ENCODE measurements at regions not wholly inside any gene's neighbourhood (a gene's known extent, or its start where the extent isn't known, plus 50 kb on each side); places are given as distances from the start of the nearest gene placed in this dataset.

DNA sequence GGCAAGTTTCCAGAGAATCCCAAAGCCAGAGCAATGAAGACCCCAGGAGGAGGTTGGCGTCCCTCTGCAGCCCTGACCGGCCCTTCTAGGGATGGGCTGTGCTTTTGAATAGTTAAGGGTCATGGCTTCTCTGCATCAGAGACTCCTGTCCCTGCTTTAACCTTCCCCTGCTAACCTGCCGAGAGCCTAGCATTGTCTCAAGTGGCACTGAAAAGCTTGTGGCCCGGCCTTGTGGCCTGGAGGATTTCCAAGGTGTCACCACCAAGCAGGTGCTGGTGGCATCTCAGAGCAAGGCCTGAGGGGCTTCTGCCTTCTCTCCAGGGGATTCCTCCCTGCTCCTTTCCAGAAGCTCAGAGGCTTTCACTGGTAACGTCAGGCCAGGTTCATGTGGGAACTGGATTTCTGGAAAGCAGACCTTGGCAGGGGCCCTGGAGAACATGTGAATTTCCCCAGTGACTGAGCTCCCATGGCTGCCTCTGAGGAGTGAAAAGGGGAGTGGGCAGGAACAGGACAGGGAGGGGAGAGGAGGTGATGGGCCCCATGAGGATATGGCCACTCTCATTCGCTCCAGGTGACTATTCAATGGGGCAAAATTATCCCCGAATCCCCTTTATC, 409.9 kb downstream of the PTPRU start:
- peak in 1 of 2 donors; percentile 2 for DNase-seq
- no peak overlapping the region for H3K27ac ChIP-seq
- H3K9me3 ChIP-seq: no peaks in the 10 kb centered on the region
- no peak overlapping the region for H3K4me3 ChIP-seq
- no peak for ATAC-seq (ENCODE audit: low FRiP score in 2 of 2)
- H3K4me1 ChIP-seq: no peaks in the 10 kb centered on the region
- H3K36me3 ChIP-seq: no peaks in the 10 kb centered on the region
- 82 to 95% methylated on average over 5 to 7 of the region's 7 CpGs for WGBS, 2 donors
- no peaks in the 10 kb centered on the region for H3K27me3 ChIP-seq
- TF ChIP-seq EP300 (IDR thresholded peaks at IDR 0.05): no peak
- TF ChIP-seq, protein P1, sequence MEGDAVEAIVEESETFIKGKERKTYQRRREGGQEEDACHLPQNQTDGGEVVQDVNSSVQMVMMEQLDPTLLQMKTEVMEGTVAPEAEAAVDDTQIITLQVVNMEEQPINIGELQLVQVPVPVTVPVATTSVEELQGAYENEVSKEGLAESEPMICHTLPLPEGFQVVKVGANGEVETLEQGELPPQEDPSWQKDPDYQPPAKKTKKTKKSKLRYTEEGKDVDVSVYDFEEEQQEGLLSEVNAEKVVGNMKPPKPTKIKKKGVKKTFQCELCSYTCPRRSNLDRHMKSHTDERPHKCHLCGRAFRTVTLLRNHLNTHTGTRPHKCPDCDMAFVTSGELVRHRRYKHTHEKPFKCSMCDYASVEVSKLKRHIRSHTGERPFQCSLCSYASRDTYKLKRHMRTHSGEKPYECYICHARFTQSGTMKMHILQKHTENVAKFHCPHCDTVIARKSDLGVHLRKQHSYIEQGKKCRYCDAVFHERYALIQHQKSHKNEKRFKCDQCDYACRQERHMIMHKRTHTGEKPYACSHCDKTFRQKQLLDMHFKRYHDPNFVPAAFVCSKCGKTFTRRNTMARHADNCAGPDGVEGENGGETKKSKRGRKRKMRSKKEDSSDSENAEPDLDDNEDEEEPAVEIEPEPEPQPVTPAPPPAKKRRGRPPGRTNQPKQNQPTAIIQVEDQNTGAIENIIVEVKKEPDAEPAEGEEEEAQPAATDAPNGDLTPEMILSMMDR (IDR thresholded peaks at IDR 0.05): no peak

DNA sequence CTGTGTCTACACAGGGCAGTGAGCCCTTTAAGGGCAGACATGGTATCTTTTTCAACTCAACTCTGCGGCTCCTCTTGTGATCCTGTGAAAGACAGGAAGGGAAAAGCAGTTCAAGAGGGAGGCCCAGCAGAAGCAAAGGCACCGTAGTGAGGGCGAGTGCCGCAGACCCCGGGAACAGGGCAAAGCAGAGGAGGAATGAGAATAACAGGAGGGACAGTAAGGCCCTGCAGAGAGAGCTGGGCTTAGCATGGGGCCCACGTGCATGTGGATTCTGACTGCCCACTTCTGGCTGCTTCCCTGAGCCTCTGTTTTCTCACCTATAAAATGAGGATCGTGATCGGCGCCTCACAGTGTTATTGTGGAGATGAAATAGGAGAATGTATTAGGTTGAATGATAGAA, 409.3 kb downstream of the PTPRU start:
- Histone ChIP-seq H3K4me1 (no peaks in the 10 kb centered on the region), H3K27ac (no peak overlapping the region), H3K9me3 (no peaks in the 10 kb centered on the region), H3K36me3 (no peaks in the 10 kb centered on the region), H3K4me3 (no peak overlapping the region), H3K27me3 (no peaks in the 10 kb centered on the region)
- TF ChIP-seq POLR2AphosphoS5 (IDR thresholded peaks at IDR 0.05) (no peak), EP300 (IDR thresholded peaks at IDR 0.05) (no peak), POLR2A (IDR thresholded peaks at IDR 0.05) (no peak)
- TF ChIP-seq, protein P1 (IDR thresholded peaks at IDR 0.05): no peak
- ATAC-seq (ENCODE audit: low FRiP score in 2 of 2): no peak
- no peak for DNase-seq
- WGBS, 2 donors: 63 to 66% methylated on average over 9 of the region's 9 CpGs

- no peak for ATAC-seq (ENCODE audit: low FRiP score in 2 of 2)
- 57 to 58% methylated on average over 4 of the region's 4 CpGs for WGBS, 2 donors
Measured at GRCh38 chr1:29644812-29645211, 408.5 kb downstream of the PTPRU start.

DNA sequence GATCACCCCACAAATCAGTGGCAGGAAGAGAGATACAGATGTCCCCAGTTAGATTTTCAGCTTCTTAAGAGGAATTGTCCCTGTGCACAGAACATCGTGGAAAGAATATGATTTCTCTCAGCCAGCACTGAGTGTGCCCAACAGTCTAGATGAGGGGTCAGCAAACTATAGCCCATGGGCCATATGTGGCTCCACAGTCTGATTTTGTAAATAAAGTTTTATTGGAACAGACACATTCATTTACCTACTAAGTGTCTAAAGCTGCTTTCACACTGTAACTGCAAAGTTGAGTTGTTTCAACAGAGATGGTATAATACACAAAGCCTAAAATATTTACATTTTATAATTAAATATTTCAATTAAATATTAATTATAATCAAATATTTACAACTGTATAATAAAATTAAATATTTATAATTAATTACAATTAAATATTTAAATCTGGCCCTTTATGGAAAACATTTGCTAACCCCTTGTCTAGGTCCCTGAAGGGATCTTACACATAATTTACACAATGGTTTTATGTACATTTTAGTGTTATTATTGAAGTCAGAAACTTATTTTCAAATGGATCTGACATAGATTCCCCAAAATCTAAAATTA, 407.6 kb downstream of the PTPRU start:
- no peak for DNase-seq
- Histone ChIP-seq H3K27me3 (no peaks in the 10 kb centered on the region), H3K36me3 (no peaks in the 10 kb centered on the region), H3K4me3 (no peak overlapping the region), H3K4me1 (no peaks in the 10 kb centered on the region), H3K27ac (no peak overlapping the region), H3K9me3 (no peaks in the 10 kb centered on the region)
- ATAC-seq (ENCODE audit: low FRiP score in 2 of 2): no peak
- TF ChIP-seq EP300 (IDR thresholded peaks at IDR 0.05): no peak
- TF ChIP-seq, protein P1 (IDR thresholded peaks at IDR 0.05): no peak
- 88 to 100% methylated on average over 1 of the region's 1 CpG for WGBS, 2 donors

More at GRCh38 chr1:29644812-29645211, 408.5 kb downstream of the PTPRU start:
- Histone ChIP-seq H3K4me1 (no peaks in the 10 kb centered on the region), H3K27ac (no peak overlapping the region), H3K4me3 (no peak overlapping the region), H3K27me3 (no peaks in the 10 kb centered on the region), H3K9me3 (no peaks in the 10 kb centered on the region), H3K36me3 (no peaks in the 10 kb centered on the region)
- TF ChIP-seq, protein P1 (IDR thresholded peaks at IDR 0.05): no peak
- no peak for TF ChIP-seq POLR2AphosphoS5 (IDR thresholded peaks at IDR 0.05)
- no peak for TF ChIP-seq EP300 (IDR thresholded peaks at IDR 0.05)
- TF ChIP-seq POLR2A (IDR thresholded peaks at IDR 0.05): no peak
- no peak for DNase-seq

GRCh38 chr1:29643281-29643680, 407.0 kb downstream of the PTPRU start:
- ATAC-seq (ENCODE audit: low FRiP score in 2 of 2): no peak
- DNase-seq: no peak
- TF ChIP-seq, protein P1 (IDR thresholded peaks at IDR 0.05): no peak
- TF ChIP-seq POLR2A (IDR thresholded peaks at IDR 0.05) (no peak), POLR2AphosphoS5 (IDR thresholded peaks at IDR 0.05) (no peak), EP300 (IDR thresholded peaks at IDR 0.05) (no peak)
- Histone ChIP-seq H3K27ac (no peak overlapping the region), H3K4me3 (no peak overlapping the region), H3K27me3 (no peaks in the 10 kb centered on the region), H3K36me3 (no peaks in the 10 kb centered on the region), H3K4me1 (no peaks in the 10 kb centered on the region), H3K9me3 (no peaks in the 10 kb centered on the region)
- WGBS, 2 donors: 78 to 80% methylated on average over 4 of the region's 4 CpGs

Data from upper lobe of left lung (tissue), 6 donors.